ENCODE measurements at regions not wholly inside any gene's neighbourhood (a gene's known extent, or its start where the extent isn't known, plus 50 kb on each side); places are given as distances from the start of the nearest gene placed in this dataset.

GRCh38 chr1:5690898-5691297 lies 301.3 kb downstream of the NPHP4 start:
- no peaks in the 10 kb centered on the region for H3K4me1 ChIP-seq (ENCODE audit: control insufficient read depth, low read length)
- TF ChIP-seq EZH2phosphoT487 (IDR thresholded peaks at IDR 0.05; ENCODE audit: borderline replicate concordance, low read length) = no peak
- TF ChIP-seq, protein P1, sequence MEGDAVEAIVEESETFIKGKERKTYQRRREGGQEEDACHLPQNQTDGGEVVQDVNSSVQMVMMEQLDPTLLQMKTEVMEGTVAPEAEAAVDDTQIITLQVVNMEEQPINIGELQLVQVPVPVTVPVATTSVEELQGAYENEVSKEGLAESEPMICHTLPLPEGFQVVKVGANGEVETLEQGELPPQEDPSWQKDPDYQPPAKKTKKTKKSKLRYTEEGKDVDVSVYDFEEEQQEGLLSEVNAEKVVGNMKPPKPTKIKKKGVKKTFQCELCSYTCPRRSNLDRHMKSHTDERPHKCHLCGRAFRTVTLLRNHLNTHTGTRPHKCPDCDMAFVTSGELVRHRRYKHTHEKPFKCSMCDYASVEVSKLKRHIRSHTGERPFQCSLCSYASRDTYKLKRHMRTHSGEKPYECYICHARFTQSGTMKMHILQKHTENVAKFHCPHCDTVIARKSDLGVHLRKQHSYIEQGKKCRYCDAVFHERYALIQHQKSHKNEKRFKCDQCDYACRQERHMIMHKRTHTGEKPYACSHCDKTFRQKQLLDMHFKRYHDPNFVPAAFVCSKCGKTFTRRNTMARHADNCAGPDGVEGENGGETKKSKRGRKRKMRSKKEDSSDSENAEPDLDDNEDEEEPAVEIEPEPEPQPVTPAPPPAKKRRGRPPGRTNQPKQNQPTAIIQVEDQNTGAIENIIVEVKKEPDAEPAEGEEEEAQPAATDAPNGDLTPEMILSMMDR (IDR thresholded peaks at IDR 0.05; ENCODE audit: low read depth, low read length, poor library complexity, severe bottlenecking) = no peak
- H4K20me1 ChIP-seq (ENCODE audit: control insufficient read depth, insufficient read depth, low read depth, low read length) = no peaks in the 10 kb centered on the region
- H3K27ac ChIP-seq (ENCODE audit: low read depth, low read length) = no peak overlapping the region
- H3K9me2 ChIP-seq (replicated peaks; ENCODE audit: control insufficient read depth, low read length) = no peaks in the 10 kb centered on the region
- H3K79me2 ChIP-seq (ENCODE audit: control insufficient read depth, low read length) = no peaks in the 10 kb centered on the region
- no peaks in the 10 kb centered on the region for H3K9me3 ChIP-seq (ENCODE audit: control insufficient read depth, insufficient read depth, low read length)
- H3K4me2 ChIP-seq (ENCODE audit: low read length) = no peak overlapping the region
- no peak overlapping the region for H3K4me3 ChIP-seq (ENCODE audit: low read length)
- H3K27me3 ChIP-seq (ENCODE audit: control insufficient read depth, low read length) = 0 out of 2 replicates have a peak, but pooled peaks cover 2% of the 10 kb centered on the region
- no peaks in the 10 kb centered on the region for H3F3A ChIP-seq (ENCODE audit: control insufficient read depth, insufficient read depth)
- H3K36me3 ChIP-seq (ENCODE audit: control insufficient read depth, low read length) = no peaks in the 10 kb centered on the region

DNA sequence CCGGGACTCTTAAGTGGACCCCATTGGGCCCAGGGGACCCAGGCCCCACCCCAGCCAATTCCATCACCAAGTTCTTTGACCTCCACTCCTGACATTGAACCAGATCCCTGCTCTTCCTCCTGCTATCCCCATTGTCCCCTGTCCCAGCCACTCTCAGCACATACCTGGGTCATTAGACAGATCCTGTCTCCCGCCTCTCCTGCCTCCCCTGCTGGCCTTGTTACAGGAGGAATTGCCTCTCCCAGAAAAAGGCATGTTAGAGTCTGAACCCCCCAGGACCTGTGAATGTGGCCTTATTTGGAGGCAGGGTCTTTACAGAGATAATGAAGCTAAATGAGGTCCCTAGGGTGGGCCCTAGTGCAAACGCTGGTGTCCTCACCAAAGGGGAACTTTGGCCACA lies 301.9 kb downstream of the NPHP4 start:
- Histone ChIP-seq H3K9me2 (replicated peaks; ENCODE audit: control insufficient read depth, low read length) (no peaks in the 10 kb centered on the region), H3K4me1 (ENCODE audit: control insufficient read depth, low read length) (no peaks in the 10 kb centered on the region), H3K4me3 (ENCODE audit: low read length) (no peak overlapping the region), H3K36me3 (ENCODE audit: control insufficient read depth, low read length) (no peaks in the 10 kb centered on the region), H3K79me2 (ENCODE audit: control insufficient read depth, low read length) (no peaks in the 10 kb centered on the region), H3K9me3 (ENCODE audit: control insufficient read depth, insufficient read depth, low read length) (no peaks in the 10 kb centered on the region), H3F3A (ENCODE audit: control insufficient read depth, insufficient read depth) (no peaks in the 10 kb centered on the region), H3K27ac (ENCODE audit: low read depth, low read length) (no peak overlapping the region), H3K27me3 (ENCODE audit: control insufficient read depth, low read length) (0 out of 2 replicates have a peak, but pooled peaks cover 2% of the 10 kb centered on the region), H4K20me1 (ENCODE audit: control insufficient read depth, insufficient read depth, low read depth, low read length) (no peaks in the 10 kb centered on the region), H3K4me2 (ENCODE audit: low read length) (no peak overlapping the region)
- no peak for TF ChIP-seq EZH2phosphoT487 (IDR thresholded peaks at IDR 0.05; ENCODE audit: borderline replicate concordance, low read length)
- TF ChIP-seq, protein P1 (IDR thresholded peaks at IDR 0.05; ENCODE audit: low read depth, low read length, poor library complexity, severe bottlenecking) = no peak

GRCh38 chr1:5688081-5689077 lies 303.8 kb downstream of the NPHP4 start:
- no peak overlapping the region for H3K4me3 ChIP-seq (ENCODE audit: low read length)
- no peak overlapping the region for H3K27ac ChIP-seq (ENCODE audit: low read depth, low read length)
- H4K20me1 ChIP-seq (ENCODE audit: control insufficient read depth, insufficient read depth, low read depth, low read length) = no peaks in the 10 kb centered on the region
- no peaks in the 10 kb centered on the region for H3K4me1 ChIP-seq (ENCODE audit: control insufficient read depth, low read length)
- H3K36me3 ChIP-seq (ENCODE audit: control insufficient read depth, low read length) = no peaks in the 10 kb centered on the region
- H3K9me3 ChIP-seq (ENCODE audit: control insufficient read depth, insufficient read depth, low read length) = no peaks in the 10 kb centered on the region
- H3K9me2 ChIP-seq (replicated peaks; ENCODE audit: control insufficient read depth, low read length) = no peaks in the 10 kb centered on the region
- no peak overlapping the region for H3K4me2 ChIP-seq (ENCODE audit: low read length)
- 0 out of 2 replicates have a peak, but pooled peaks cover 2% of the 10 kb centered on the region for H3K27me3 ChIP-seq (ENCODE audit: control insufficient read depth, low read length)
- H3F3A ChIP-seq (ENCODE audit: control insufficient read depth, insufficient read depth) = no peaks in the 10 kb centered on the region
- TF ChIP-seq, protein P1 (IDR thresholded peaks at IDR 0.05; ENCODE audit: low read depth, low read length, poor library complexity, severe bottlenecking) = no peak
- TF ChIP-seq EZH2phosphoT487 (IDR thresholded peaks at IDR 0.05; ENCODE audit: borderline replicate concordance, low read length) = no peak
- no peaks in the 10 kb centered on the region for H3K79me2 ChIP-seq (ENCODE audit: control insufficient read depth, low read length)

Data from DOHH2 (cell line).